RPMI7951 (cell line): ENCODE measurements at regions not wholly inside any gene's neighbourhood (a gene's known extent, or its start where the extent isn't known, plus 50 kb on each side); places are given as distances from the start of the nearest gene placed in this dataset.

ENCODE experiments used
- DNase-seq: peaks from one replicate; pipeline ENCODE4 v3.0.0-alpha.2; 2012; ENCODE audit warnings: low read depth

GRCh38 chr1:37085393-37085792, 51.1 kb upstream of the GRIK3 start:
- DNase-seq, result no peak

GRCh38 chr1:37089750-37090149, 55.4 kb upstream of the GRIK3 start:
- DNase-seq, result no peak

GRCh38 chr1:37090671-37091070, 56.4 kb upstream of the GRIK3 start:
- DNase-seq, result no peak

GRCh38 chr1:37092937-37093336, 58.6 kb upstream of the GRIK3 start:
- no peak for DNase-seq

- no peak for DNase-seq
Observed at GRCh38 chr1:37094302-37094701, 60.0 kb upstream of the GRIK3 start.

GRCh38 chr1:37096523-37096922, 62.2 kb upstream of the GRIK3 start:
- DNase-seq, result no peak

- DNase-seq, result no peak
Observed at GRCh38 chr1:37097731-37098130, 63.4 kb upstream of the GRIK3 start.

GRCh38 chr1:37098237-37098636, 63.9 kb upstream of the GRIK3 start:
- no peak for DNase-seq

- DNase-seq, result no peak
Observed at GRCh38 chr1:37100310-37100709, 66.0 kb upstream of the GRIK3 start.

- no peak for DNase-seq
Observed at GRCh38 chr1:37102656-37103382, 68.5 kb upstream of the GRIK3 start.

GRCh38 chr1:37105911-37106310, 71.6 kb upstream of the GRIK3 start:
- DNase-seq, result no peak

- DNase-seq, result no peak
Observed at GRCh38 chr1:37107153-37107907, 73.0 kb upstream of the GRIK3 start.

GRCh38 chr1:37108596-37109188, 74.4 kb upstream of the GRIK3 start:
- DNase-seq, result no peak

GRCh38 chr1:37112430-37112829, 78.1 kb upstream of the GRIK3 start:
- no peak for DNase-seq

GRCh38 chr1:37113285-37113997, 79.1 kb upstream of the GRIK3 start:
- DNase-seq, result no peak

- no peak for DNase-seq
Observed at GRCh38 chr1:37118790-37119189, 84.5 kb upstream of the GRIK3 start.

GRCh38 chr1:37120279-37120678, 86.0 kb upstream of the GRIK3 start:
- DNase-seq, result no peak

GRCh38 chr1:37123276-37124115, 89.2 kb upstream of the GRIK3 start:
- no peak for DNase-seq

GRCh38 chr1:37124501-37124900, 90.2 kb upstream of the GRIK3 start:
- no peak for DNase-seq

- no peak for DNase-seq
Observed at GRCh38 chr1:37125295-37125694, 91.0 kb upstream of the GRIK3 start.

GRCh38 chr1:37127254-37127748, 93.0 kb upstream of the GRIK3 start:
- DNase-seq, result no peak
